SK-N-DZ (cell line): ENCODE measurements at regions not wholly inside any gene's neighbourhood (a gene's known extent, or its start where the extent isn't known, plus 50 kb on each side); places are given as distances from the start of the nearest gene placed in this dataset.

Experiments used
- DNase-seq: peaks from one replicate; pipeline ENCODE4 v3.0.0-alpha.2; 2015; ENCODE audit warnings: low spot score

GRCh38 chr1:216890871-216891270, 167.6 kb upstream of the ESRRG start:
- no peak for DNase-seq

DNA sequence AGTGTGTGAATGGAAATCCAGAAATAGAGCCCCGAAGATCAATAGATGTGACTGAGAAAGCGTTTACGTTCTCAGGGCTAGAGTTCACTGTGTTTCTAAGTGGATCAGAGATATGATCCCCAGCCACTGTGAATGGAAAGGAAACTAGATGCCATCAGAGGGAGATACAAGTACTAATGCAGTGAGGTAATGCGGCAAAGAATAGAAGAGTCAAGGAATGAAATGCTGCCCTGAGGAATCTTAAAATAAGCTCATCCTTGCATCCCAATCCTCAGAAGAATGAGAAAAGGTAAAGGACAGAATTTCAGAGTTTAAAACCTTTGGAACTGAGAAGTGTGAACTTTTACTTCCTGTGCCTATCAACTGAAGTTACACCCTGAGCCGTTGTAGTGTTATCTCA, 165.5 kb upstream of the ESRRG start:
- no peak for DNase-seq

DNA sequence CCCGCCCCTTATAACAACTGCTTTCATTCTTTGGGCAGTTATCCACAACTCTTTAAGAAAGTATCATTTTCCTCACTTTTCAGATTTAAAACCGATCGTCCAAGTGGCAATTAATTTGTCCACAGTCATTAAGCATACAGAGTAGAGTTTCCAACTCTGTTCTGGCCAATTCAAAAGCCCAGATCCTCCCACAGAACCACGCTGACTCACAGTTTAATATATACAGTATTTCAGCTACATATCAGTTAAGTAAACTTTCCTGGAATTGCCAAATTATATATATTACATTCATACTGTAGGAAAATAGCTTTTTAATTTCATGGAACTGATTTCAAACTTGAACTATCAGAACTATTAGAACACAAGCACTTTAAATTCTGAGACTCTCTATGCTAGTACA, 163.8 kb upstream of the ESRRG start:
- DNase-seq: no peak

DNA sequence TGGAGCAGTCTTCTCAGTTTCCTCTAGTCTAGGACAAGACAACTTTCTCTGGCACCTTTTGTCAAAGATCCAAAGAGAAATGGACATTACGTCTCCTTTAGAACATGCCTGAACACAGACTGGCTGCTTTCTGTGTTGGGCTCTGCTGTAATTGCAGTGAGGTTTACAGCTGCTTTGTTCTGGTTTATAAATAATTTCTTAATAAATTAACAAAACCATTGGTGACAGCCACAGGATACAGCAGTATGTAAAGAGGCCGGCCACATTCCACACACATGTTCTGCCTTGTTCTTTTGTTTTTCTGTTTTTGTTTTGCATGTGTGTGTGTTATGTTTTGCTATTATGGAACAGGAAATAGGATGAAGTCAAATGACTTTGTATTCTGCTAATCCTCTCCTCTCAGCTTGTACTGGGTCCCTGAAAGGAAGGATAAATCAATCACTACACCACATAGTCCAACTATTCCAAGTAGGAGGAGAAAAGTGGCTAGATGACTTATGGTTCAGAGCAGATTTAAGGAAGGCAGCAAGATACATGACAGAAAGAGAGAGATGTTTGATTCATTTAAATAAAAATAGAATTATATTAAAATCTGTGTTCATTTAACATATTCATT, 161.5 kb upstream of the ESRRG start:
- DNase-seq: no peak

GRCh38 chr1:216883518-216883917, 160.3 kb upstream of the ESRRG start:
- no peak for DNase-seq

DNA sequence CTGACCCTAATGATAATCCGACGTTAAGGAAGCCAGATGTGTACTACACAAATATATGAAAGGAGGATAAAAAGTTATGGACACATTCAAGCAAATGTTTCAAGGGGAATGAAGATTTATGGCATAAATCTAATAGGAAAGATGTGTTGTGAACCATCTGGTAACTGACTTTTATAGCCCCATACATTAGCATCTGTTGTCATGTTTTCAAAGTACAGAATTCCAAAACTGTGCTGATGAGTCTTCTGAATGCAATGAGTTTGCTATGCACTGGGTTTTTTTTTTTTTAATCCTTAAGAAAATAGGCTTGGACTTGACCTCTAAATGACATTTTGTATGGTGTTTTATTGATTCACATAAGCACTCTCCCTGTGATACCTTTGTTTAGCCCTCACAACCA, 158.5 kb upstream of the ESRRG start:
- no peak for DNase-seq

DNA sequence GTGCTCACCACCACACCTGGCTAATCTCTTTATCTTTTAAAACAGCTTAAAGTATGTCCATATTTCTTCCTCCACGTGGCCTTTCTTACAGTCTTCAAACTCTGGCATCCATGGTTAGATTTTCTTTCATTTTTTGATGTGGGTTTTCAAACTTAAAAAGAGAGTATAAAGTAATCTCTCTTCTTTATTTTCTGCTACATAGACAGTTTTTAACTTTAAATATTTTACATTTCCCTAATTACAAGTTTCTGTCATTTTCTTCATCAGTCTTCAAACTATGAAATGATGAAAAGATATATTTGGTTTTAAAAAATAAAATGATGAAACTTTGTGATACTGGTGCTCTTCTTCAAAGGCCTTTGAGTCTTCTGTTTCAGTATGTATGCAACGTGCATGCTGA, 143.5 kb upstream of the ESRRG start:
- DNase-seq: no peak

- DNase-seq: no peak
These were observed 132.6 kb upstream of the ESRRG start for GRCh38 chr1:216855810-216856209.

DNA sequence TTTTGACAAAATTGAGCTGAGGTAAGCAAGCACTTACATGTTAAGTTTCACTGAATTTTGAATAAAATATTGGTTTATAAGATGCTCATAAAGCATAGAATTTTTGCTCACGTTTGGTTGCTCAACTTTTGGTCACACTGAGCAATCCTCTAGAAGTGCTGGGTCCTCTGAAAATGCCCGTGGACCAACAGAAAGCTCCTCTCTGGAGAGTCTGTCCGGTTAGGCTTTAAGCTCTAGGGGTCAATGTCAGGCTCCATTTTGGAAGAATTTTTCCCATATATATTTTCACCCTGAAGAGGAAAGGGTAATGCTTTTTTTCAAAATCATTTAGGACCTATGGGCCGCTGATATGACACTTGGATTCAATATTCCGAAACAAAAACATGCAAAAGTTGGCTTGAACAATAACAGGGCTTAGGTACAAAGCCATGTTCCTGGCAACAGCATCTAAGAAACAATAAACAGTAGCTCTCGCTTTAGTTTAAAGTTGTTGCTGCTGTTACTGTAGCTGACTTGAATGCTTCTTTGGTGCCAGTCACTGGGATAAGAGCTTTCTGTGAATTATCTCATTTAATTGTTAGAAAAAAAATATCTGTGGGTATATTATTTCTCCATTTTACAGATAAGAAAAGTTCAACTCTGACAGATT, 131.7 kb upstream of the ESRRG start:
- DNase-seq: no peak

DNA sequence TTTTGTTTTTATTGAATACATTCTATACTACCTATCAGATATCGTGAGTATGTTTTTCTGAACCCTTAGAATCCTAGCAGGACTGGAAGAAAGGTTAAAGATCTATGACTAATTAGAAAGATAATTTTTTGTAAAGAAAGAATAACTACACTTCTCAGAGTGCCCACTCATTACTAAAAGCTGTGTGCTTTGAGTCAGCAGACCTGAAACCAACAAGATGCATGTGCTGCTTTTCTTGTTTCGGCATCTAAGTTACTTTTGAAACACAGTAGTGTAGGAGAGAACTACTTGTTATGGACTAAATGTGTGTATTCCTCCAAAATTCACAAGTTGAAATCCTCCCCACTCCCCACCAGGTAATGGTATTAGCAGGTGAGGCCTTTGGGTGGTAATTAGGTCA, 127.8 kb upstream of the ESRRG start:
- DNase-seq: no peak

GRCh38 chr1:216849146-216849545, 125.9 kb upstream of the ESRRG start:
- peak; percentile 16 for DNase-seq

GRCh38 chr1:216847397-216848036, 124.3 kb upstream of the ESRRG start:
- DNase-seq: no peak

DNA sequence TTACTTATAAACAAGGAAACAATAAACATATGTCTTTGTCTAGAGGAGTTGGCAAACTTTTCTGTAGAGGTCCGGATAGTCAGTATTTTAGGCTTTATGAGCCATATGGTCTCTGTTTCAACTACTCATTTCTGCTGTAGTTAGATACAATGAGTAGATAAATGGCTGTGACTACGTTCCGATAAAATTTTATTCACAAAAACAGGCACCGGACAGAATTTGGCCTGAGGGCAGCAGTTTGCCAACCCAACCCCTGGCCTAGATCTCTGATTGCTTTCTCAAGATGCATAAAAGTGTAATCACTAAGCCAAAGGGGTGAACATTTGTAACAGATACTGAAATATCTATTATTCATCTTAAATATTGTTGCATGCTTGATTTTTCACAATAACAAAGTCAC, 123.1 kb upstream of the ESRRG start:
- no peak for DNase-seq

GRCh38 chr1:216843409-216843808, 120.2 kb upstream of the ESRRG start:
- no peak for DNase-seq

GRCh38 chr1:216841165-216841564, 117.9 kb upstream of the ESRRG start:
- peak; percentile 61 for DNase-seq

- no peak for DNase-seq
These were observed 113.1 kb upstream of the ESRRG start for GRCh38 chr1:216836316-216836715.

DNA sequence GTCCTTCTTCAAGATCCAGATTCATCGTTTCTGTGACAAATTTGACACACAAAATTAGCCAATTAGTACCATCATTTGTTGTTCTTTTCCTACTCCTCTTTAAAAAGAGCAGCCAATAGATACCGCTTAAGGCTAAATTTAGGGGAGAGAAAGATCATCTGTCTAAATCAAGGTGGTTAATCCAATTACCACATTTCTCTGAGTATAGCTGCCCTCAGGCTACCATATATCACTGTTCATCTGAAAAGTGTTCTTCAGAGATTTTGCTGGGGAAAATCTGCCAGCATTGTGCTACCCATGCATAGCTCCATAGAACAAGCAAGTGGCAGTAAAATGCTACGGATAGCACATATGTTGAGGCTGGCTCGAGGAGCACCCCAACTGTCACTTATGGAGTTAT, 110.3 kb upstream of the ESRRG start:
- DNase-seq: no peak

DNA sequence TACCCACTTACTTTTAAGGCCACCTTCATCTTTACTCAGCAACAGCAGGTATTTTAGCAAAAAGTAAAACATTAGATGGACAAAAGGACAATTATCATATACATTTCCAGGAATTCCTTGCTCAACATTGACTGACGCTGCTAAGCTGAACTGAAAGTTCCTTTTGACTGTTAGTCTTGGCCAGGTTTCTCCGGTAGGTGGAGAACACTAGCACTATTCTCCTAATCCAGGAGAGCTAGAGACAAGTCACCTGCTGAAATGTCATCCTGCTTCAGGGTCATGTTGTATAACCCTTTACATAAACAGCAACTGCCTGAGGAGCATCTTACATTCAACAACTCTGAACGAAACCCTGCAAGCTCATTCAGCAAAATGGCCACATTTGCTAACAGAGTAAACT, 109.0 kb upstream of the ESRRG start:
- DNase-seq: no peak

- no peak for DNase-seq
These were observed 107.4 kb upstream of the ESRRG start for GRCh38 chr1:216830424-216831210.

GRCh38 chr1:216827251-216827650, 104.0 kb upstream of the ESRRG start:
- DNase-seq: no peak

GRCh38 chr1:216826646-216827045, 103.4 kb upstream of the ESRRG start:
- no peak for DNase-seq

GRCh38 chr1:216826214-216826613, 103.0 kb upstream of the ESRRG start:
- DNase-seq: no peak

GRCh38 chr1:216825557-216825956, 102.3 kb upstream of the ESRRG start:
- no peak for DNase-seq
